Fibroblast of lung (primary cell): ENCODE measurements at regions not wholly inside any gene's neighbourhood (a gene's known extent, or its start where the extent isn't known, plus 50 kb on each side); places are given as distances from the start of the nearest gene placed in this dataset.

ENCODE experiments used
- CTCF ChIP-seq, 2 donors: IDR thresholded peaks in 1 of 2; conservative IDR thresholded peaks in 1 of 2; 1 replicate in 1 of 2; 2 replicates in 1 of 2; pipeline ENCODE4 v1.5.1; 2011 to 2012; ENCODE audit warnings: low read length in 2 of 2, control low read depth in 1 of 2, inconsistent platforms in 1 of 2, low read depth in 1 of 2, mild to moderate bottlenecking in 1 of 2
- EZH2 ChIP-seq: IDR thresholded peaks from 2 replicates; pipeline ENCODE4 v1.5.1; 2012; ENCODE audit warnings: low read length, control low read depth, mild to moderate bottlenecking; ENCODE audit errors: missing control alignments

GRCh38 chr6:15974817-15975216 is 154.1 kb upstream of the MYLIP start:
- TF ChIP-seq CTCF (conservative IDR thresholded peaks at IDR 0.05 in 1 of 2, IDR thresholded peaks at IDR 0.05 in 1 of 2; ENCODE audit: low read depth in 1 of 2, low read length in 2 of 2) (no peak), EZH2 (no peak)
